Body of pancreas (tissue), 4 donors: ENCODE measurements at regions not wholly inside any gene's neighbourhood (a gene's known extent, or its start where the extent isn't known, plus 50 kb on each side); places are given as distances from the start of the nearest gene placed in this dataset.

ENCODE experiments used
- ATAC-seq: fragments of 150-250 bp; one replicate; pipeline ENCODE4 v1.9.1; 2016
- DNase-seq, 4 donors: peaks; one replicate each; pipeline ENCODE4 v3.0.0-alpha.2; 2019
- H3K27ac ChIP-seq, 4 donors: fragments of 200-600 bp; sonication (generic); 1 replicate in 3 of 4; 2 replicates in 1 of 4; pipeline versions ENCODE4 v1.5.1 to v1.6.1; 2016 to 2019; ENCODE audit warnings: mild to moderate bottlenecking in 1 of 4, mixed read lengths in 1 of 4, moderate library complexity in 1 of 4
- H3K27me3 ChIP-seq, 2 donors: fragments of 200-600 bp; sonication (generic); one replicate each; pipeline ENCODE4 v1.6.0; 2016; ENCODE audit warnings: mild to moderate bottlenecking in 1 of 2
- H3K36me3 ChIP-seq, 2 donors: fragments of 200-600 bp; sonication (generic); replicated peaks in 1 of 2; 2 replicates each; pipeline ENCODE4 v1.5.1; 2016; ENCODE audit warnings: low read depth in 2 of 2; ENCODE audit not compliant: insufficient read depth in 1 of 2
- H3K4me1 ChIP-seq: fragments of 200-600 bp; sonication (generic); one replicate; pipeline ENCODE4 v1.6.0; 2016
- H3K4me3 ChIP-seq, 2 donors: fragments of 200-600 bp; sonication (generic); 1 replicate in 1 of 2; 2 replicates in 1 of 2; pipeline ENCODE4 v1.5.1; 2016 to 2019
- H3K9me3 ChIP-seq, 3 donors: fragments of 200-600 bp; sonication (generic); 1 replicate in 2 of 3; 2 replicates in 1 of 3; pipeline ENCODE4 v1.5.1; 2016
- POLR2A ChIP-seq, 3 donors: fragments of 450-650 bp; IDR thresholded peaks; one replicate each; pipeline ENCODE4 v1.6.1; 2016; ENCODE audit warnings: antibody characterized with exemption in 3 of 3, mild to moderate bottlenecking in 2 of 3
- WGBS, 2 donors: methylation state at CpG; one replicate each; pipeline ENCODE4 v1.1.5; 2017; 5-methylcytosine and 5-hydroxymethylcytosine counted together
- intact Hi-C: fragments of 100-400 bp; cut with DNase I; formaldehyde crosslinking; loops from one replicate; pipeline ENCODE4 v1.15.1; 2023
- TF ChIP-seq, protein P1 (sequence below), 7 experiments: fragments of 450-650 bp in 4 of 7; fragments of 200-600 bp in 3 of 7; sonication (generic) in 3 of 7; IDR thresholded peaks; one replicate each; pipeline ENCODE4 v1.5.1; 2016 to 2019; ENCODE audit warnings: antibody characterized with exemption in 7 of 7

DNA sequence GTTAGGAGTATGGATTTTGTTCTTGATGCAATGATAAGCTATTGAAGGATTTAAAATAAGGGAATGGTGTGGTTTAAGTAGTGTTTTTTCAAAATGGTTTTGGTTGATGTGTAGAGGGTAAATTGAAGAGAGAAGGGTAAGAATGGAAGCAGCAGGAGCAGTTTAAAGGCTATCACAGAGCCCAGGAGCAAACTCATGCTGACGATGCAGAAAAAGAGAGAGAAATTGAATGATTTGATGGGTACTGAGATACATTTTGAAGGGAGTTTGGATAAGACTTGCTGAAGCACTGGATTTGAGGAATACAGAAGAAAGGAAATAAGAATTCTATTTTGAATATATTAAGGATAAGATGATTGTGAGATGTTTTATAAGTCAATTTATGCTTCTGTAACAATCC is 300.8 kb upstream of the LYPLAL1 start:
- WGBS, 2 donors, result 79 to 88% methylated on average over 1 of the region's 1 CpG
- ATAC-seq (no peak), DNase-seq (no peak)
- Histone ChIP-seq H3K27me3 (no peaks in the 10 kb centered on the region), H3K27ac (no peak overlapping the region), H3K9me3 (no peaks in the 10 kb centered on the region), H3K4me1 (no peaks in the 10 kb centered on the region), H3K4me3 (no peak overlapping the region), H3K36me3 (no peaks in the 10 kb centered on the region)
- intact Hi-C loops, result no loop called here
- TF ChIP-seq, protein P1, sequence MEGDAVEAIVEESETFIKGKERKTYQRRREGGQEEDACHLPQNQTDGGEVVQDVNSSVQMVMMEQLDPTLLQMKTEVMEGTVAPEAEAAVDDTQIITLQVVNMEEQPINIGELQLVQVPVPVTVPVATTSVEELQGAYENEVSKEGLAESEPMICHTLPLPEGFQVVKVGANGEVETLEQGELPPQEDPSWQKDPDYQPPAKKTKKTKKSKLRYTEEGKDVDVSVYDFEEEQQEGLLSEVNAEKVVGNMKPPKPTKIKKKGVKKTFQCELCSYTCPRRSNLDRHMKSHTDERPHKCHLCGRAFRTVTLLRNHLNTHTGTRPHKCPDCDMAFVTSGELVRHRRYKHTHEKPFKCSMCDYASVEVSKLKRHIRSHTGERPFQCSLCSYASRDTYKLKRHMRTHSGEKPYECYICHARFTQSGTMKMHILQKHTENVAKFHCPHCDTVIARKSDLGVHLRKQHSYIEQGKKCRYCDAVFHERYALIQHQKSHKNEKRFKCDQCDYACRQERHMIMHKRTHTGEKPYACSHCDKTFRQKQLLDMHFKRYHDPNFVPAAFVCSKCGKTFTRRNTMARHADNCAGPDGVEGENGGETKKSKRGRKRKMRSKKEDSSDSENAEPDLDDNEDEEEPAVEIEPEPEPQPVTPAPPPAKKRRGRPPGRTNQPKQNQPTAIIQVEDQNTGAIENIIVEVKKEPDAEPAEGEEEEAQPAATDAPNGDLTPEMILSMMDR (IDR thresholded peaks at IDR 0.05), result no peak
- no peak for TF ChIP-seq POLR2A (IDR thresholded peaks at IDR 0.05)

GRCh38 chr1:218874313-218874712 is 299.4 kb upstream of the LYPLAL1 start:
- Histone ChIP-seq H3K27me3 (no peaks in the 10 kb centered on the region), H3K4me3 (no peak overlapping the region), H3K4me1 (no peaks in the 10 kb centered on the region), H3K27ac (no peak overlapping the region), H3K9me3 (no peaks in the 10 kb centered on the region), H3K36me3 (no peaks in the 10 kb centered on the region)
- no peak for ATAC-seq
- 70 to 77% methylated on average over 4 of the region's 4 CpGs for WGBS, 2 donors
- intact Hi-C loops, result no loop called here
- no peak for DNase-seq
- TF ChIP-seq POLR2A (IDR thresholded peaks at IDR 0.05), result no peak
- TF ChIP-seq, protein P1 (IDR thresholded peaks at IDR 0.05), result no peak

DNA sequence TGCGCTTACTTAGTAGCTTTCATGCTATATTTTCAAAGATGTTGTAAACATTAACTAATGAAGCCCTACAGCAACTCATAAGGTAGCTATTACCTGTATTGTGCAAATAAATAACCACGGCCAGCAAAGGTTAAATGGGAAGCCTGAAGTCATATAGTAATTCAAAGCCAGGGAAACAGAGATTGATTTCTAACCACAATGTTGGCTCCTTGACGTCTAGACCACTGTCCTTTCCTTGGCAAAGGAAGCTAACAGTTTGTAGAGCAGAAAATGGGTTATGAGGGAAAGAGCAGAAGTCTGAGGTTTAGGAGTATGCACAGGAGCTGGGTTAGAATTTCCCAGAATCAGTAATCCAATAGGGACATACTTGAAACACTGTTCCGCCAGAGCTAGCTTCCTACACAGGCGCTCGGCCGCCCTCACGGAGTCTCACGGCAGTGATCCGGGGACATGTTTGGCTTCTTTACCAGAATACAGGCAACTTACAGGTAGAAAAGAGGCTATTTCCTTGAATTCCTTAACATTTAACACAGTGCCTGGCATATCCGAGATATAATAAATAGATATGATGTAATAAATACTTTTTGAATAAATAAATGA is 298.8 kb upstream of the LYPLAL1 start:
- Histone ChIP-seq H3K4me1 (no peaks in the 10 kb centered on the region), H3K27ac (no peak overlapping the region), H3K9me3 (no peaks in the 10 kb centered on the region), H3K36me3 (no peaks in the 10 kb centered on the region), H3K4me3 (no peak overlapping the region), H3K27me3 (no peaks in the 10 kb centered on the region)
- intact Hi-C loops, result no loop called here
- no peak for DNase-seq
- 87 to 90% methylated on average over 11 of the region's 11 CpGs for WGBS, 2 donors
- TF ChIP-seq, protein P1 (IDR thresholded peaks at IDR 0.05), result no peak
- no peak for TF ChIP-seq POLR2A (IDR thresholded peaks at IDR 0.05)
- ATAC-seq, result no peak

GRCh38 chr1:218878369-218878768 is 295.3 kb upstream of the LYPLAL1 start:
- no peak for TF ChIP-seq POLR2A (IDR thresholded peaks at IDR 0.05)
- TF ChIP-seq, protein P1 (IDR thresholded peaks at IDR 0.05), result no peak
- ATAC-seq, result no peak
- H3K27ac ChIP-seq, result no peak overlapping the region
- no peaks in the 10 kb centered on the region for H3K27me3 ChIP-seq
- intact Hi-C loops, result no loop called here
- no peaks in the 10 kb centered on the region for H3K36me3 ChIP-seq
- no peak for DNase-seq
- H3K9me3 ChIP-seq, result no peaks in the 10 kb centered on the region
- no peaks in the 10 kb centered on the region for H3K4me1 ChIP-seq
- H3K4me3 ChIP-seq, result no peak overlapping the region
- WGBS, 2 donors, result 79 to 81% methylated on average over 1 of the region's 1 CpG

DNA sequence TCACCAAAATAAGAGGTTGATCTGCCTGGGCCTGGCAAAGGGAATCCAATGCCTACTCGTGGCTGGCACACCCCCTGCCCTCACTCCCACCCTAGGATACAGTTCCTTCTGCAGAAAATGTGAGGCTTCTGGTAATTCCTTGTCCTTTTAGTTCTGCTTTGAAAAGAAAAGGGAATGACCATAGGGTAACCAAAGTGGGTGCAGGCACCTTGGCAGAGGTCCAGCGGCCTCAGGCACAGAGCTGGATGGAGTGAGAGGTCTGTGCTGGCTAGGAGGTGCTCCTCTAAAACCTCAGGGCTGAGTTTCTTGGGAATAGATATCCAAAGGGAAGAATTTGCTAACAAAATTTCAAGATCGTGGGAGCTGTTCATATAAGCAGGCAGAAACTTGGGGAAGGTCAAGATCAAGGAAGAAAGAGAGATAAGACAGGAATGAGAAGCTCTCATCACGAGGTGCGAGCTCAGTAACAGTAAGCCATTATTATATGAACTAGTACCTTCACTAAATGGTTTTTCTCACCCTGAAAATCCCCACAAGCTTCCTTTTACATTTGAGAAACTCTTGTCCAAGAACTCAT is 293.1 kb upstream of the LYPLAL1 start:
- whole genome bisulfite sequencing, 2 donors, result 56 to 62% methylated on average over 5 of the region's 5 CpGs
- H3K4me1 ChIP-seq, result no peaks in the 10 kb centered on the region
- H3K9me3 ChIP-seq, result no peaks in the 10 kb centered on the region
- H3K27ac ChIP-seq, result no peak overlapping the region
- H3K36me3 ChIP-seq, result no peaks in the 10 kb centered on the region
- DNase-seq (peak in 1 of 4 donors; percentile 7), ATAC-seq (no peak)
- H3K4me3 ChIP-seq, result no peak overlapping the region
- TF ChIP-seq, protein P1 (IDR thresholded peaks at IDR 0.05), result no peak
- TF ChIP-seq POLR2A (IDR thresholded peaks at IDR 0.05), result no peak
- intact Hi-C loops, result no loop called here
- no peaks in the 10 kb centered on the region for H3K27me3 ChIP-seq
